Prostate gland (tissue), 2 donors: ENCODE measurements at regions not wholly inside any gene's neighbourhood (a gene's known extent, or its start where the extent isn't known, plus 50 kb on each side); places are given as distances from the start of the nearest gene placed in this dataset.

ENCODE experiments used
- DNase-seq: peaks from one replicate; pipeline ENCODE4 v3.0.0-alpha.2; 2019; ENCODE audit warnings: low spot score
- H3K27ac ChIP-seq, 2 donors: fragments of 200-600 bp; sonication (generic); 2 replicates each; pipeline ENCODE4 v1.5.1; 2017 to 2019
- H3K27me3 ChIP-seq: fragments of 200-600 bp; sonication (generic); replicated peaks from 2 replicates; pipeline ENCODE4 v1.5.1; 2019; ENCODE audit not compliant: insufficient read depth
- H3K36me3 ChIP-seq, 2 donors: fragments of 200-600 bp; sonication (generic); 1 replicate in 1 of 2; 2 replicates in 1 of 2; pipeline versions ENCODE4 v1.5.1 to v1.8.1; 2017 to 2019
- H3K4me1 ChIP-seq: fragments of 200-600 bp; sonication (generic); replicated peaks from 2 replicates; pipeline ENCODE4 v1.5.1; 2019
- H3K4me3 ChIP-seq, 2 donors: fragments of 200-600 bp; sonication (generic); 2 replicates each; pipeline ENCODE4 v1.5.1; 2017 to 2019
- H3K9me3 ChIP-seq: fragments of 200-600 bp; sonication (generic); 2 replicates; pipeline ENCODE4 v1.5.1; 2017
- POLR2A ChIP-seq: fragments of 450-650 bp; IDR thresholded peaks from one replicate; pipeline ENCODE4 v1.6.1; 2016; ENCODE audit warnings: antibody characterized with exemption, mild to moderate bottlenecking
- POLR2AphosphoS5 ChIP-seq: sonication (generic); formaldehyde crosslinking; IDR thresholded peaks from one replicate; pipeline ENCODE4 v1.6.1; 2017; ENCODE audit warnings: antibody characterized with exemption
- WGBS: methylation state at CpG from one replicate; pipeline ENCODE4 v1.1.5; 2018; 5-methylcytosine and 5-hydroxymethylcytosine counted together
- intact Hi-C: fragments of 100-400 bp; cut with DNase I; formaldehyde crosslinking; loops from one replicate; pipeline ENCODE4 v1.14.2; 2022
- TF ChIP-seq, protein P1 (sequence below), 4 experiments: fragments of 200-600 bp in 2 of 4; fragments of 450-650 bp in 2 of 4; sonication (generic) in 2 of 4; IDR thresholded peaks; 1 replicate in 3 of 4; 2 replicates in 1 of 4; pipeline ENCODE4 v1.5.1; 2016 to 2019; ENCODE audit warnings: antibody characterized with exemption in 4 of 4, mild to moderate bottlenecking in 2 of 4, moderate library complexity in 2 of 4

DNA sequence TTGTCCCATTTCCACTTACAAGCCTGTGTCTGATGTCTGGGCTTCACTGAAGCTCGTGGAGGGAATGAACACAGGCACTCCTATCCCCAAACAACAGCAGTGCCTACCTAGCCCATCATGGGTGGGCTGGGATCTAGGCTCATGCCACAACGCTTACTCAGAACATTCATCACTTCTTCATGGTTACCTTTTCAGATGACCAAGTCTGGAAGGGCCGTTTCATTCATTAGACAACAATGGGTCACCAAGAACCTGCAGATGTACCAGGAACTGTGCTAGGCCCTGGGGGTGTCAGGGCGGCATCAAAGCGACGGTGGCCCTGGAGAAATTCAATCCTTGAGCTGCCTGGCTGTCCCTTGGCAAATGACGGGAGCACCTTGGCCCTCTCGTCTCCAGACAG is 64.9 kb upstream of the FZD10 start:
- no peak for DNase-seq
- H3K4me1 ChIP-seq: no peaks in the 10 kb centered on the region
- no peaks in the 10 kb centered on the region for H3K27me3 ChIP-seq
- TF ChIP-seq, protein P1, sequence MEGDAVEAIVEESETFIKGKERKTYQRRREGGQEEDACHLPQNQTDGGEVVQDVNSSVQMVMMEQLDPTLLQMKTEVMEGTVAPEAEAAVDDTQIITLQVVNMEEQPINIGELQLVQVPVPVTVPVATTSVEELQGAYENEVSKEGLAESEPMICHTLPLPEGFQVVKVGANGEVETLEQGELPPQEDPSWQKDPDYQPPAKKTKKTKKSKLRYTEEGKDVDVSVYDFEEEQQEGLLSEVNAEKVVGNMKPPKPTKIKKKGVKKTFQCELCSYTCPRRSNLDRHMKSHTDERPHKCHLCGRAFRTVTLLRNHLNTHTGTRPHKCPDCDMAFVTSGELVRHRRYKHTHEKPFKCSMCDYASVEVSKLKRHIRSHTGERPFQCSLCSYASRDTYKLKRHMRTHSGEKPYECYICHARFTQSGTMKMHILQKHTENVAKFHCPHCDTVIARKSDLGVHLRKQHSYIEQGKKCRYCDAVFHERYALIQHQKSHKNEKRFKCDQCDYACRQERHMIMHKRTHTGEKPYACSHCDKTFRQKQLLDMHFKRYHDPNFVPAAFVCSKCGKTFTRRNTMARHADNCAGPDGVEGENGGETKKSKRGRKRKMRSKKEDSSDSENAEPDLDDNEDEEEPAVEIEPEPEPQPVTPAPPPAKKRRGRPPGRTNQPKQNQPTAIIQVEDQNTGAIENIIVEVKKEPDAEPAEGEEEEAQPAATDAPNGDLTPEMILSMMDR (IDR thresholded peaks at IDR 0.05): no peak
- no peak for TF ChIP-seq POLR2A
- no peak for TF ChIP-seq POLR2AphosphoS5
- no peaks in the 10 kb centered on the region for H3K9me3 ChIP-seq
- intact Hi-C loops: no loop called here
- H3K27ac ChIP-seq: no peak overlapping the region
- no peak overlapping the region for H3K4me3 ChIP-seq
- 74% methylated on average over 8 of the region's 8 CpGs for WGBS
- H3K36me3 ChIP-seq: no peaks in the 10 kb centered on the region

DNA sequence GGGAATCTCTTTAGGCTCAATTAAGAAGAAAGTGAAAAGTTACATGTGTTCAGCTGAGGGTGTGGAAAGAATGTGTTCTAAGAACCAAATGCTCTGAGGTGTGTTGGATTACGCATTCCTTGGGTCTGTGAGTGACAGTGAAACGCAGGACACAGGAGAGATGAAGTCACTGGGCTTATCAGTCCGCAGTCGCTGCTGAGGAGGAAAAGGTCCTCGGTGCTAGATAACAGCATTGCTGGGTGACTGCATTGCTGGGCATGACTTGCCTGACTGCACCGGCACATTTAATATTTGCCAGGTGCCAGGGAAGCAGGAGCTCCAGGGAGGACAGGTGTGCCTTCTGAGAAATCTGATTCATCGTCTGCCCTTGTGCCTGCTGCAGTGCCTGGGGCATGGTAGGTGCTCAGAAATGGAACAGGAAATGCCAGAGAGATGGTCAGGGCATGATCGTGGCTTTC is 64.4 kb upstream of the FZD10 start:
- intact Hi-C loops: no loop called here
- Histone ChIP-seq H3K9me3 (no peaks in the 10 kb centered on the region), H3K4me3 (no peak overlapping the region), H3K27ac (no peak overlapping the region), H3K4me1 (no peaks in the 10 kb centered on the region), H3K36me3 (no peaks in the 10 kb centered on the region), H3K27me3 (no peaks in the 10 kb centered on the region)
- peak; percentile 73 for DNase-seq
- TF ChIP-seq, protein P1 (IDR thresholded peaks at IDR 0.05): no peak
- TF ChIP-seq POLR2AphosphoS5: peak; percentile 69
- TF ChIP-seq POLR2A: no peak
- WGBS: 32% methylated on average over 8 of the region's 8 CpGs

DNA sequence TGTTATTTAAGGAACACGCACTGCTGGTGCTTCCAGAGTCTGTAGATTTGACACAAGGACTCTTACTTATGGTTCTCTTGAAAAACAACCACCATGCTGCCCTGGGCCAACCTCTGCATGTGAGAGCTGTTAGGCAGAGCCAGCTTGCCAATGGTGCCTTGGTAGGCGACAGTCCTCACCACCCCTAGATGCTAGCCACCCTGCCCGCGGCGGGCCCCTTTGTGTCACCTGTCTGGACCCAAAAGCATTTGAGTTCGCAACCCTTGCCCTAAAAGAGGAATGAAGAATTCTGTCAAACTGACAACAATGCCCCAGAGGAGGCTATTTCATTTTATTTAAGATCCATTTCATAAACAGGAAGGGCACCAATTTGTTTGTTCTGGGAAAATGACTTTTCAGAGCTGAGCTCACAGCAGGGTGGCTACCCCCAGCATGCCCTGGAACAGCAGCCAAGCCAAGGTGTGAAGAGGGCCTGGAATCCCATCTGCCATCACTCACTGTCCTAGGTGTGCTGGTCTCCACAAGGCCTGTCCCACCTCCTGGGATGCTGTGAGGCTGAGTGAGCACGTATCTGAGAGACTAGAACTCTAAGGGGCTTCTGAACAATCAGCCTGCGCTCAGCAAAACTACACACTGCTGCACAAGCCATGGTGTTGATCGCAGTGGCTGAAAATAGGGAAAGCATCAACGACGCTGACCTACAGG is 63.8 kb upstream of the FZD10 start:
- no peaks in the 10 kb centered on the region for H3K9me3 ChIP-seq
- intact Hi-C loops: no loop called here
- H3K27ac ChIP-seq: no peak overlapping the region
- no peak for DNase-seq
- no peak overlapping the region for H3K4me3 ChIP-seq
- no peaks in the 10 kb centered on the region for H3K4me1 ChIP-seq
- TF ChIP-seq POLR2A (no peak), POLR2AphosphoS5 (no peak)
- TF ChIP-seq, protein P1 (IDR thresholded peaks at IDR 0.05): no peak
- 90% methylated on average over 11 of the region's 11 CpGs for WGBS
- no peaks in the 10 kb centered on the region for H3K27me3 ChIP-seq
- no peaks in the 10 kb centered on the region for H3K36me3 ChIP-seq

DNA sequence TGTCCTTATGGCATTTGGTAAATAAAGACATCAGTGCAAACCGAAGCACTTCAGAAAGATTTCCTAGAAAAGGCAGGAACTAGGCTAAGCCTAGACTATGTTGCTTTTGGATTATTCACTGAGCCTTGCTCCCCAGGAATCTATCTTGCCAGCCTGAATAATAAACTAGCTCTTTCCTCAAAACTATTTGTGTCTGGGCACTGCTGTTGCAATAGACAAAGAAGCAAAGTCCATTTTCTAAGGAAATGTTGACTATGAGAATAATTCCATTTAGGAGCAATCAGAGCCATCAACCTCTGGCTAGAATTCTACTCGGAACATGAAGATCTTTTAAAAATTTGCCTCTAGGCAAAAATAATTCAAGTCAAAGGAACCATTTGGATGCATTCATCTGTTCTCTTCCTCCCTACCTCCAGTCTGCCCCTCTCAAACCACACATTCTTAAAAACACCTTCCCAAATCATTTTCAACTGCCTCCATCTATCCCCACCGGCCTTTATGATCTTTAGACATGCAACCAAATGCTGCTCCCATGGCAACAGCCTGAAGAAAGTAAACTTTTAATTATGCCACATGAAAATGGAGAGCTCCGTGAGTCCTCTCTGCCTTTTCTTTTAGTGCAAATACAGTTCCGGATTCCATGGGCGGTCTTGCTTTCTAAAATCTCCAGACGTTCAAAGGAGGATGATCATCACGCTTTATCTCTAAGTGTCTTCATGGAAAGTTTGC is 61.5 kb upstream of the FZD10 start:
- Histone ChIP-seq H3K27ac (no peak overlapping the region), H3K4me1 (no peaks in the 10 kb centered on the region), H3K4me3 (no peak overlapping the region), H3K36me3 (no peaks in the 10 kb centered on the region), H3K9me3 (no peaks in the 10 kb centered on the region), H3K27me3 (no peaks in the 10 kb centered on the region)
- TF ChIP-seq POLR2AphosphoS5 (no peak), POLR2A (no peak)
- TF ChIP-seq, protein P1 (IDR thresholded peaks at IDR 0.05): no peak
- intact Hi-C loops: no loop called here
- DNase-seq: no peak
- WGBS: 35% methylated on average over 8 of the region's 8 CpGs
